A549 (cell line): ENCODE measurements at regions not wholly inside any gene's neighbourhood (a gene's known extent, or its start where the extent isn't known, plus 50 kb on each side); places are given as distances from the start of the nearest gene placed in this dataset.

ENCODE experiments used
- ATAC-seq, 2 experiments: fragments of 200-7000 bp in 1 of 2; fragments of >200 bp in 1 of 2; cut with Nextera tagmentation in 1 of 2; cut with Tn5 transposase in 1 of 2; 3 replicates each; pipeline versions ENCODE4 v1.8.0 to v1.9.1; 2018 to 2020; ENCODE audit warnings: mild to moderate bottlenecking in 1 of 2, moderate library complexity in 1 of 2
- CTCF ChIA-PET: fragments of 300-600 bp; sonication (Branson Sonifier 250); formaldehyde crosslinking; extraction: SDS; loops from one replicate; lab custom pipeline; 2021; ENCODE audit warnings: antibody characterized with exemption, inconsistent platforms; lab: Yijun Ruan, JAX
- POLR2A ChIA-PET: fragments of 350-600 bp; formaldehyde crosslinking; extraction: SDS; loops from one replicate; lab custom pipeline; 2021; ENCODE audit warnings: antibody characterized with exemption, inconsistent platforms; lab: Yijun Ruan, JAX
- DNase-seq, 2 experiments: peaks; one replicate each; pipeline versions ENCODE4 v3.0.0 to v3.0.0-alpha.2; 2011 to 2016; ENCODE audit warnings: low read depth in 1 of 2, low spot score in 1 of 2
- FAIRE-seq: peaks from 2 replicates; lab custom pipeline; 2011; peaks lifted over from hg19 to GRCh38; lab: Jason Lieb, UNC
- H3K27ac ChIP-seq, 2 experiments: fragments of >200 bp; sonication (Bioruptor Twin); formaldehyde crosslinking; 3 replicates each; pipeline ENCODE4 v1.5.1; 2016 to 2017
- H3K4me1 ChIP-seq: fragments of >200 bp; sonication (Bioruptor Twin); formaldehyde crosslinking; 3 replicates; pipeline ENCODE4 v1.6.1; 2016
- H3K4me2 ChIP-seq: fragments of >200 bp; sonication (Bioruptor Twin); formaldehyde crosslinking; 3 replicates; pipeline ENCODE4 v1.6.1; 2016
- H3K4me3 ChIP-seq: fragments of >200 bp; sonication (Bioruptor Twin); formaldehyde crosslinking; 3 replicates; pipeline ENCODE4 v1.5.1; 2016
- H3K9me3 ChIP-seq: fragments of >200 bp; sonication (Bioruptor Twin); formaldehyde crosslinking; 3 replicates; pipeline ENCODE4 v1.6.1; 2016
- BHLHE40 ChIP-seq: IDR thresholded peaks from 2 replicates; pipeline ENCODE4 v1.6.1; 2012; ENCODE audit warnings: low read depth, low read length, inconsistent platforms
- CBX8 ChIP-seq: fragments of 200-600 bp; sonication (generic); IDR thresholded peaks from 2 replicates; pipeline ENCODE4 v1.6.1; 2016
- CEBPB ChIP-seq, 2 experiments: fragments of >200 bp in 1 of 2; sonication (Bioruptor Twin) in 1 of 2; formaldehyde crosslinking in 1 of 2; IDR thresholded peaks; 2 replicates each; pipeline ENCODE4 v1.6.1; 2012 to 2016
- CHD2 ChIP-seq: fragments of 150-350 bp; IDR thresholded peaks from 2 replicates; pipeline ENCODE4 v1.6.1; 2014; ENCODE audit warnings: low read length; ENCODE audit not compliant: partially characterized antibody
- ESRRA ChIP-seq: fragments of 150-350 bp; IDR thresholded peaks from 2 replicates; pipeline ENCODE4 v1.6.1; 2014; ENCODE audit warnings: mild to moderate bottlenecking, low read length, borderline replicate concordance
- FOSB ChIP-seq: fragments of 250-450 bp; sonication (Bioruptor Pico); IDR thresholded peaks from 2 replicates; pipeline ENCODE4 v1.5.0; 2020; ENCODE audit warnings: mild to moderate bottlenecking, moderate library complexity
- HDAC2 ChIP-seq: fragments of 200-600 bp; sonication (generic); IDR thresholded peaks from 2 replicates; pipeline ENCODE4 v1.6.1; 2016
- HMGXB4 ChIP-seq: fragments of 250-450 bp; sonication (Bioruptor Pico); IDR thresholded peaks from 2 replicates; pipeline ENCODE4 v1.5.0; 2021; ENCODE audit warnings: mild to moderate bottlenecking, moderate library complexity, borderline replicate concordance
- HOXA7 ChIP-seq: fragments of 250-450 bp; sonication (Bioruptor Pico); IDR thresholded peaks from 2 replicates; pipeline ENCODE4 v1.5.0; 2020; ENCODE audit warnings: mild to moderate bottlenecking, moderate library complexity
- HOXB5 ChIP-seq: fragments of 250-450 bp; sonication (Bioruptor Pico); IDR thresholded peaks from 2 replicates; pipeline ENCODE4 v1.5.0; 2020; ENCODE audit warnings: mild to moderate bottlenecking, moderate library complexity
- JUN ChIP-seq, 2 experiments: fragments of >200 bp; sonication (Bioruptor Twin); formaldehyde crosslinking; IDR thresholded peaks; 2 replicates in 1 of 2; 3 replicates in 1 of 2; pipeline ENCODE4 v1.6.1; 2016 to 2017
- JUNB ChIP-seq: fragments of >200 bp; sonication (Bioruptor Twin); formaldehyde crosslinking; IDR thresholded peaks from 2 replicates; pipeline ENCODE4 v1.6.1; 2016
- KDM1A ChIP-seq: fragments of 200-600 bp; sonication (generic); IDR thresholded peaks from 2 replicates; pipeline ENCODE4 v1.6.1; 2016; ENCODE audit warnings: low read depth, mild to moderate bottlenecking
- KDM5A ChIP-seq: fragments of 200-600 bp; sonication (generic); IDR thresholded peaks from 2 replicates; pipeline ENCODE4 v1.6.1; 2016; ENCODE audit warnings: antibody characterized with exemption, mild to moderate bottlenecking
- MYC ChIP-seq: IDR thresholded peaks from 2 replicates; pipeline ENCODE4 v1.6.1; 2012; ENCODE audit warnings: mild to moderate bottlenecking, inconsistent platforms, low read length, improper control_type of control experiment, borderline replicate concordance
- POLR2A ChIP-seq: IDR thresholded peaks from 2 replicates; pipeline ENCODE4 v1.6.1; 2012; ENCODE audit warnings: mild to moderate bottlenecking, low read length
- POLR2AphosphoS2 ChIP-seq: conservative IDR thresholded peaks from 2 replicates; pipeline ENCODE4 v1.6.1; 2012; ENCODE audit warnings: low read length, improper control_type of control experiment, inconsistent platforms
- RARB ChIP-seq: fragments of 250-450 bp; sonication (Bioruptor Pico); IDR thresholded peaks from 2 replicates; pipeline ENCODE4 v1.8.0; 2021; ENCODE audit warnings: mild to moderate bottlenecking, moderate library complexity
- REST ChIP-seq: fragments of 200-600 bp; sonication (generic); IDR thresholded peaks from 2 replicates; pipeline ENCODE4 v1.6.1; 2016; ENCODE audit warnings: antibody characterized with exemption, mild to moderate bottlenecking, moderate library complexity
- RFX5 ChIP-seq: fragments of 450-650 bp; IDR thresholded peaks from 2 replicates; pipeline ENCODE4 v1.7.1; 2014; ENCODE audit warnings: antibody characterized with exemption, mild to moderate bottlenecking, moderate library complexity
- SREBF2 ChIP-seq: fragments of 450-650 bp; IDR thresholded peaks from 2 replicates; pipeline ENCODE4 v1.6.1; 2014; ENCODE audit warnings: mild to moderate bottlenecking, moderate library complexity
- TP53 ChIP-seq: fragments of 250-450 bp; sonication (Bioruptor Pico); IDR thresholded peaks from 2 replicates; pipeline ENCODE4 v1.5.0; 2021; ENCODE audit warnings: mild to moderate bottlenecking, moderate library complexity
- ZC3H11A ChIP-seq: fragments of 450-650 bp; IDR thresholded peaks from 2 replicates; pipeline ENCODE4 v1.6.1; 2014; ENCODE audit warnings: antibody characterized with exemption, mild to moderate bottlenecking
- WGBS: methylation state at CpG from one replicate; pipeline ENCODE4 v1.1.6; 2017; ENCODE audit errors: missing lambda C conversion rate; 5-methylcytosine and 5-hydroxymethylcytosine counted together
- TF ChIP-seq, protein P1 (sequence below): IDR thresholded peaks from 2 replicates; pipeline ENCODE4 v1.6.1; 2012
- TF ChIP-seq, protein P2 (sequence below): IDR thresholded peaks from 2 replicates; pipeline ENCODE4 v1.6.1; 2012

- DNase-seq (no peak), FAIRE-seq (no peak), ATAC-seq (no peak)
- Histone ChIP-seq H3K27ac (no peak overlapping the region), H3K4me1 (no peaks in the 10 kb centered on the region), H3K4me2 (no peak overlapping the region), H3K4me3 (no peak overlapping the region), H3K9me3 (no peaks in the 10 kb centered on the region)
- ChIA-PET CTCF (interaction anchor here (0.6 kb wide), 1 partner anchor 76 kb away, joined by 3 read pairs; no protein-coding TSS in a partner anchor), POLR2A (no interaction called here)
- no peak for TF ChIP-seq HMGXB4 (CRISPR knock-in tag)
- no peak for TF ChIP-seq TP53 (CRISPR knock-in tag)
- no peak for TF ChIP-seq FOSB (CRISPR knock-in tag)
- TF ChIP-seq RARB (CRISPR knock-in tag): no peak
- TF ChIP-seq KDM1A: no peak
- no peak for TF ChIP-seq SREBF2
- no peak for TF ChIP-seq JUN (IDR thresholded peaks at IDR 0.05)
- no peak for TF ChIP-seq MYC
- TF ChIP-seq ZC3H11A: no peak
- no peak for TF ChIP-seq REST
- no peak for TF ChIP-seq JUNB
- no peak for TF ChIP-seq CEBPB (IDR thresholded peaks at IDR 0.05)
- no peak for TF ChIP-seq RFX5
- TF ChIP-seq CBX8: no peak
- no peak for TF ChIP-seq CHD2
Observed at GRCh38 chr13:75149776-75150175, 332.2 kb downstream of the TBC1D4 start.

- ChIA-PET CTCF (no interaction called here), POLR2A (no interaction called here)
- DNase-seq: no peak
- Histone ChIP-seq H3K4me1 (no peaks in the 10 kb centered on the region), H3K9me3 (no peaks in the 10 kb centered on the region), H3K4me2 (no peak overlapping the region), H3K4me3 (no peak overlapping the region), H3K27ac (no peak overlapping the region)
- 58% methylated on average over 5 of the region's 5 CpGs for WGBS
- ATAC-seq: no peak
- TF ChIP-seq POLR2AphosphoS2 (no peak), HOXB5 (CRISPR knock-in tag) (no peak)
- TF ChIP-seq, protein P1, sequence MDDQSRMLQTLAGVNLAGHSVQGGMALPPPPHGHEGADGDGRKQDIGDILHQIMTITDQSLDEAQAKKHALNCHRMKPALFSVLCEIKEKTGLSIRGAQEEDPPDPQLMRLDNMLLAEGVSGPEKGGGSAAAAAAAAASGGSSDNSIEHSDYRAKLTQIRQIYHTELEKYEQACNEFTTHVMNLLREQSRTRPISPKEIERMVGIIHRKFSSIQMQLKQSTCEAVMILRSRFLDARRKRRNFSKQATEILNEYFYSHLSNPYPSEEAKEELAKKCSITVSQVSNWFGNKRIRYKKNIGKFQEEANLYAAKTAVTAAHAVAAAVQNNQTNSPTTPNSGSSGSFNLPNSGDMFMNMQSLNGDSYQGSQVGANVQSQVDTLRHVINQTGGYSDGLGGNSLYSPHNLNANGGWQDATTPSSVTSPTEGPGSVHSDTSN: no peak
- FAIRE-seq: no peak
Observed at GRCh38 chr13:75147946-75148345, 334.0 kb downstream of the TBC1D4 start.

DNA sequence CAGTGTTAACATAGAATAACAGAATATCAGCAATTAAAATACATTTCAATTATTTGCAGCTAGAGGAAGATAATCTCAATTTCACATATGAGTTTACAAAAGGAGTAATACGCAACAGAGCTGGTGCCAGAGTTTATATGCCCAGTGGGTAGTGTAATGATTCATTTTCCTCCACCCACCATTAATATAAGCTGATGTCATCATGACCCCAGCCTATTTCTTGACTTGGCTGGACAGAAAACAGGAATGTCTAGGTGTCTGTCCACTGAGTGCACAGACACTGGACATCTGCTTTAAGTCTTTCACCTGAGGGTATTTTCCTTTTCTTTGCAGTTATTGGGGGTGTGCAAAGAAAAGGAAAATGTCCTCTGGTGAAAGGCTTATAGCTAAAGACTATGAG, 335.5 kb downstream of the TBC1D4 start:
- H3K4me2 ChIP-seq: no peak overlapping the region
- FAIRE-seq: no peak
- TF ChIP-seq BHLHE40: no peak
- TF ChIP-seq CBX8: no peak
- TF ChIP-seq JUN (IDR thresholded peaks at IDR 0.05): no peak
- no peak for TF ChIP-seq KDM5A
- TF ChIP-seq, protein P2, sequence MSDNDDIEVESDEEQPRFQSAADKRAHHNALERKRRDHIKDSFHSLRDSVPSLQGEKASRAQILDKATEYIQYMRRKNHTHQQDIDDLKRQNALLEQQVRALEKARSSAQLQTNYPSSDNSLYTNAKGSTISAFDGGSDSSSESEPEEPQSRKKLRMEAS: no peak
- TF ChIP-seq TP53 (CRISPR knock-in tag): no peak
- no peak for TF ChIP-seq HOXA7 (CRISPR knock-in tag)
- TF ChIP-seq ESRRA: no peak
- no peak for TF ChIP-seq ZC3H11A
- no peak for TF ChIP-seq JUNB
- no peak for TF ChIP-seq HDAC2
- TF ChIP-seq REST: no peak
- no peak for TF ChIP-seq POLR2A
- no peak for TF ChIP-seq RARB (CRISPR knock-in tag)
- no peak overlapping the region for H3K27ac ChIP-seq
- ATAC-seq: no peak
- WGBS: 100% methylated on average over 1 of the region's 1 CpG
- ChIA-PET POLR2A (no interaction called here), CTCF (no interaction called here)
- no peak for DNase-seq
- H3K9me3 ChIP-seq: no peaks in the 10 kb centered on the region
- H3K4me3 ChIP-seq: no peak overlapping the region
- no peaks in the 10 kb centered on the region for H3K4me1 ChIP-seq
